GM04504 (cell line): ENCODE measurements at regions not wholly inside any gene's neighbourhood (a gene's known extent, or its start where the extent isn't known, plus 50 kb on each side); places are given as distances from the start of the nearest gene placed in this dataset.

Experiments
- DNase-seq: peaks from one replicate; pipeline ENCODE4 v3.0.0-alpha.2; 2012; ENCODE audit warnings: low read depth

GRCh38 chr11:12315024-12315423, 62.3 kb upstream of the PARVA start:
- DNase-seq = no peak

GRCh38 chr11:12316432-12316831, 60.9 kb upstream of the PARVA start:
- DNase-seq = no peak

GRCh38 chr11:12318791-12319438, 58.5 kb upstream of the PARVA start:
- peak; percentile 83 for DNase-seq

- DNase-seq = no peak
These were observed 57.9 kb upstream of the PARVA start for GRCh38 chr11:12319461-12319951.

- DNase-seq = no peak
These were observed 57.4 kb upstream of the PARVA start for GRCh38 chr11:12319988-12320387.

GRCh38 chr11:12321217-12321937, 56.0 kb upstream of the PARVA start:
- no peak for DNase-seq

GRCh38 chr11:12324585-12324984, 52.8 kb upstream of the PARVA start:
- no peak for DNase-seq
